ENCODE measurements at regions not wholly inside any gene's neighbourhood (a gene's known extent, or its start where the extent isn't known, plus 50 kb on each side); places are given as distances from the start of the nearest gene placed in this dataset.

DNA sequence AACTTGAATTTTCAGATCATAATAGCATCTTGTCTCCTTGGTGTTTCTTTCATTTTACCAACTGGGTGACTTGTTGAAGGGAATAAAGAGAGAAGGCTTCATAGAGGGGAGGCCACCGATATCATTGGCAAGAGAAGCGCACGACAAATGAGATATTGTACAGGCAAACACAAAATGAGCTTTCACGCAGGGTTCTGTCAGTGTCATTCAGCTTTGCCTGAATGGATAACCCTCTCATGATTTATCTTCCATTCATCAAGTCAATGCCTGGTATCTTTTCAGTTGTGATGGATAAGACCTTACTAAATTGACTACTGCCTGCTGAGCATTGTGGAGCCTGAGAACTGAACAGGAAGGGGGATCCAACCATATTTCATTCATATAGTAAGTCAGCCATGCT lies 188.6 kb upstream of the EPHA3 start:
- H3K9me3 ChIP-seq, result no peaks in the 10 kb centered on the region
- no peak overlapping the region for H3K4me3 ChIP-seq
- no peak for TF ChIP-seq POLR2AphosphoS5 (IDR thresholded peaks at IDR 0.05)
- TF ChIP-seq EP300 (IDR thresholded peaks at IDR 0.05), result no peak
- TF ChIP-seq, protein P1, sequence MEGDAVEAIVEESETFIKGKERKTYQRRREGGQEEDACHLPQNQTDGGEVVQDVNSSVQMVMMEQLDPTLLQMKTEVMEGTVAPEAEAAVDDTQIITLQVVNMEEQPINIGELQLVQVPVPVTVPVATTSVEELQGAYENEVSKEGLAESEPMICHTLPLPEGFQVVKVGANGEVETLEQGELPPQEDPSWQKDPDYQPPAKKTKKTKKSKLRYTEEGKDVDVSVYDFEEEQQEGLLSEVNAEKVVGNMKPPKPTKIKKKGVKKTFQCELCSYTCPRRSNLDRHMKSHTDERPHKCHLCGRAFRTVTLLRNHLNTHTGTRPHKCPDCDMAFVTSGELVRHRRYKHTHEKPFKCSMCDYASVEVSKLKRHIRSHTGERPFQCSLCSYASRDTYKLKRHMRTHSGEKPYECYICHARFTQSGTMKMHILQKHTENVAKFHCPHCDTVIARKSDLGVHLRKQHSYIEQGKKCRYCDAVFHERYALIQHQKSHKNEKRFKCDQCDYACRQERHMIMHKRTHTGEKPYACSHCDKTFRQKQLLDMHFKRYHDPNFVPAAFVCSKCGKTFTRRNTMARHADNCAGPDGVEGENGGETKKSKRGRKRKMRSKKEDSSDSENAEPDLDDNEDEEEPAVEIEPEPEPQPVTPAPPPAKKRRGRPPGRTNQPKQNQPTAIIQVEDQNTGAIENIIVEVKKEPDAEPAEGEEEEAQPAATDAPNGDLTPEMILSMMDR (IDR thresholded peaks at IDR 0.05), result no peak
- H3K27me3 ChIP-seq, result no peaks in the 10 kb centered on the region
- intact Hi-C loops (cut with DNase I; ENCODE audit: low total_unique reads), result no loop called here
- H3K27ac ChIP-seq, result no peak overlapping the region
- H3K36me3 ChIP-seq, result no peaks in the 10 kb centered on the region
- no peaks in the 10 kb centered on the region for H3K4me1 ChIP-seq
- no peak for DNase-seq
- 93 to 95% (median 94%) methylated on average over 4 of the region's 4 CpGs for WGBS, 5 donors

DNA sequence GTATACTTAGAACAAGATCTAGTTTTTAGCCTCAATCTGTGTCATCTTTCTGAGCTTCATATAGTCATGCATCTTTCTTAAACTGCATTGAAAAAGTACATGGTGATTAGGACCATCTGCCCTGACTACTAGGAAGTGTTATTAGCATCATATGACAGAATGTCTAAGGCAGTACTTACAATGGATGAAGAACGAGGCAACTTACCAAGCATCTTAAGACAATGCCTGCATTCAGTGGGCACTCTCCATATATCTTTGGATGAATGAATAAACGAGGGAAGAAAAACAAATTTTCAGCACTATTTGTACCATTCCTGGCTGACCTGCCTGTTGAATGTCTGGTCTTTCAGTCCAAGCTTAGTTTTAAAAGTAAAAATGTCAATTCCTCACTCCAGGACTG lies 185.4 kb upstream of the EPHA3 start:
- no peaks in the 10 kb centered on the region for H3K4me1 ChIP-seq
- H3K27me3 ChIP-seq, result no peaks in the 10 kb centered on the region
- DNase-seq, result no peak
- WGBS, 5 donors, result 54 to 64% (median 57%) methylated on average over 2 of the region's 2 CpGs
- intact Hi-C loops (cut with DNase I; ENCODE audit: low total_unique reads), result no loop called here
- TF ChIP-seq POLR2AphosphoS5 (IDR thresholded peaks at IDR 0.05), result no peak
- no peak for TF ChIP-seq EP300 (IDR thresholded peaks at IDR 0.05)
- no peak for TF ChIP-seq POLR2A (IDR thresholded peaks at IDR 0.05)
- TF ChIP-seq, protein P1 (IDR thresholded peaks at IDR 0.05), result no peak
- no peak overlapping the region for H3K4me3 ChIP-seq
- H3K36me3 ChIP-seq, result no peaks in the 10 kb centered on the region
- H3K9me3 ChIP-seq, result no peaks in the 10 kb centered on the region
- no peak overlapping the region for H3K27ac ChIP-seq

DNA sequence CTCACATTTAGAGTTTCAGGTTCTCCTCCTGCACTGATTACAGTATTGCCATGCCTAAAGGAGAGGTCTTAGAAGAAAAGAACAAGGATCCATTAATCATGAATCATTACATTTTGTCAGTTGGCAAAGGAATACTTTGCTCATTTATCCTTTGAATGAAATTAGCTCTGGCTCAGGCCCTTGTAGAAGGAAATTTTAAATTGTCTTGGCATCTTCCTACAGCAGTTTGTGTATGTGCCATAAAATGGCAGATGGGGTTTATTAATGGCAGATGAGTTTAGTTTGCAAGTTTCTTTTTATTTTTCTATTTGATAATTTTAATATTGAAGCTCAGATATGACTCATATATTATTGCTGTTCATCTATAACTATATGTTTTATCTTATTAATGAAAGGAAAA lies 181.2 kb upstream of the EPHA3 start:
- Histone ChIP-seq H3K27ac (no peak overlapping the region), H3K36me3 (no peaks in the 10 kb centered on the region), H3K9me3 (no peaks in the 10 kb centered on the region), H3K4me3 (no peak overlapping the region), H3K27me3 (no peaks in the 10 kb centered on the region), H3K4me1 (no peaks in the 10 kb centered on the region)
- DNase-seq, result peak in 1 of 2 donors; percentile 9
- intact Hi-C loops (cut with DNase I; ENCODE audit: low total_unique reads), result no loop called here
- TF ChIP-seq, protein P1 (IDR thresholded peaks at IDR 0.05), result no peak
- no peak for TF ChIP-seq EP300 (IDR thresholded peaks at IDR 0.05)
- TF ChIP-seq POLR2AphosphoS5 (IDR thresholded peaks at IDR 0.05), result no peak
- TF ChIP-seq POLR2A (IDR thresholded peaks at IDR 0.05), result no peak

DNA sequence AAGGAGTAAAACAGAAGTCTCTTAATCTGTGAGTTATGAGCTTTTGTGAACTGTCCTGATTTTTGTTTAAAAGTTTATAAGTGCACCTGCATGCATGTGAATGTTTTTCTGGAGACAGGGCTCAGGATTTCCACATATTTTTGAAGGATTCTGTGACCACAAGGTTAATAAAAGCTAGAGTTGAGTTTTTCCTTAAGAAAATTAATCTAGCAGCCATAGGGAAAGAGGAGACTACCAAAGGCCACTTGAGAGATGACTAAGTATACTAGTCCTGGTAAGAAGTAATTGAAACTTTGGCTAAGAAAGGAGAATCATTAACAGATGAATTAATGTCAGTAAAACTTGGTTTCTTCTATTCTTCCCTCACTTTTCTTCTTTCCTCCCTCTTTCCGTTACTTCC lies 176.8 kb upstream of the EPHA3 start:
- H3K9me3 ChIP-seq, result no peaks in the 10 kb centered on the region
- H3K27ac ChIP-seq, result no peak overlapping the region
- 69 to 94% (median 82%) methylated on average over 1 of the region's 1 CpG for WGBS, 5 donors
- no peak overlapping the region for H3K4me3 ChIP-seq
- H3K27me3 ChIP-seq, result no peaks in the 10 kb centered on the region
- H3K4me1 ChIP-seq, result no peaks in the 10 kb centered on the region
- TF ChIP-seq POLR2A (IDR thresholded peaks at IDR 0.05), result no peak
- no peak for TF ChIP-seq POLR2AphosphoS5 (IDR thresholded peaks at IDR 0.05)
- TF ChIP-seq, protein P1 (IDR thresholded peaks at IDR 0.05), result no peak
- no peak for TF ChIP-seq EP300 (IDR thresholded peaks at IDR 0.05)
- intact Hi-C loops (cut with DNase I; ENCODE audit: low total_unique reads), result no loop called here
- no peaks in the 10 kb centered on the region for H3K36me3 ChIP-seq
- no peak for DNase-seq

Measured in stomach (tissue), 8 donors.